ENCODE measurements at regions not wholly inside any gene's neighbourhood (a gene's known extent, or its start where the extent isn't known, plus 50 kb on each side); places are given as distances from the start of the nearest gene placed in this dataset.

- H3K36me3 Mint-ChIP-seq (ENCODE audit: low read depth), result no peaks in the 10 kb centered on the region
- no peak overlapping the region for H3K27ac ChIP-seq (ENCODE audit: low read depth)
- no peaks in the 10 kb centered on the region for H3K79me2 ChIP-seq (replicated peaks; ENCODE audit: insufficient read depth)
- no peak overlapping the region for H3K4me3 Mint-ChIP-seq
- H3K4me3 ChIP-seq, result no peak overlapping the region
- peaks cover 6% of the 10 kb centered on the region; the same call in 1 of the 2 replicates for H3K4me1 ChIP-seq (ENCODE audit: insufficient read depth)
- H3K4me2 ChIP-seq, result no peak overlapping the region
- H4K20me1 ChIP-seq (replicated peaks; ENCODE audit: insufficient read depth), result no peaks in the 10 kb centered on the region
- H3K27me3 Mint-ChIP-seq (ENCODE audit: insufficient read depth, low read depth, poor library complexity), result peaks cover 1% of the 10 kb centered on the region
- H3K27me3 ChIP-seq (ENCODE audit: insufficient read depth), result no peaks in the 10 kb centered on the region
- no peak for DNase-seq (ENCODE audit: low spot score)
- no peaks in the 10 kb centered on the region for H3K9me2 ChIP-seq (ENCODE audit: insufficient read depth)
- no peak for ATAC-seq
- no peaks in the 10 kb centered on the region for H3F3A ChIP-seq (replicated peaks; ENCODE audit: low read depth)
- TF ChIP-seq POLR2AphosphoS5 (IDR thresholded peaks at IDR 0.05; ENCODE audit: low read depth), result no peak
- H3K4me1 Mint-ChIP-seq, result peaks cover 11% of the 10 kb centered on the region
- no peak overlapping the region for H2AFZ ChIP-seq
- H3K9me3 Mint-ChIP-seq, result no peaks in the 10 kb centered on the region
- H3K36me3 ChIP-seq (ENCODE audit: insufficient read depth), result no peaks in the 10 kb centered on the region
- H3K27ac Mint-ChIP-seq, result no peak overlapping the region
These were observed 208.5 kb upstream of the SPOPL start for GRCh38 chr2:138293045-138293444.

GRCh38 chr2:138293549-138293948, 208.0 kb upstream of the SPOPL start:
- H3K4me3 ChIP-seq, result no peak overlapping the region
- no peak overlapping the region for H2AFZ ChIP-seq
- no peak for DNase-seq (ENCODE audit: low spot score)
- no peak for TF ChIP-seq STAT1 (IDR thresholded peaks at IDR 0.05; ENCODE audit: unreplicated experiment)
- no peaks in the 10 kb centered on the region for H3K79me2 ChIP-seq (replicated peaks; ENCODE audit: insufficient read depth)
- peaks cover 11% of the 10 kb centered on the region for H3K4me1 Mint-ChIP-seq
- H3K27me3 ChIP-seq (ENCODE audit: insufficient read depth), result no peaks in the 10 kb centered on the region
- no peak overlapping the region for H3K27ac ChIP-seq (ENCODE audit: low read depth)
- no peaks in the 10 kb centered on the region for H3K36me3 Mint-ChIP-seq (ENCODE audit: low read depth)
- H3K27ac Mint-ChIP-seq, result no peak overlapping the region
- H3K4me3 Mint-ChIP-seq, result no peak overlapping the region
- H3K36me3 ChIP-seq (ENCODE audit: insufficient read depth), result no peaks in the 10 kb centered on the region
- H3K4me2 ChIP-seq, result no peak overlapping the region
- no peaks in the 10 kb centered on the region for H4K20me1 ChIP-seq (replicated peaks; ENCODE audit: insufficient read depth)
- no peak for ATAC-seq
- no peaks in the 10 kb centered on the region for H3F3A ChIP-seq (replicated peaks; ENCODE audit: low read depth)
- no peaks in the 10 kb centered on the region for H3K9me2 ChIP-seq (ENCODE audit: insufficient read depth)
- H3K9me3 Mint-ChIP-seq, result no peaks in the 10 kb centered on the region
- H3K4me1 ChIP-seq (ENCODE audit: insufficient read depth), result peaks cover 6% of the 10 kb centered on the region; the same call in 1 of the 2 replicates
- peaks cover 1% of the 10 kb centered on the region for H3K27me3 Mint-ChIP-seq (ENCODE audit: insufficient read depth, low read depth, poor library complexity)

GRCh38 chr2:138294451-138294850, 207.1 kb upstream of the SPOPL start:
- Histone ChIP-seq H3K36me3 (ENCODE audit: insufficient read depth) (no peaks in the 10 kb centered on the region), H3K79me2 (replicated peaks; ENCODE audit: insufficient read depth) (no peaks in the 10 kb centered on the region), H3K9me2 (ENCODE audit: insufficient read depth) (no peaks in the 10 kb centered on the region), H3K4me2 (no peak overlapping the region), H3K4me1 (ENCODE audit: insufficient read depth) (peaks cover 6% of the 10 kb centered on the region; the same call in 1 of the 2 replicates), H4K20me1 (replicated peaks; ENCODE audit: insufficient read depth) (no peaks in the 10 kb centered on the region), H3K27me3 (ENCODE audit: insufficient read depth) (no peaks in the 10 kb centered on the region), H3K4me3 (no peak overlapping the region), H3F3A (replicated peaks; ENCODE audit: low read depth) (no peaks in the 10 kb centered on the region), H3K27ac (ENCODE audit: low read depth) (no peak overlapping the region), H2AFZ (no peak overlapping the region)
- Mint-ChIP-seq H3K27me3 (ENCODE audit: insufficient read depth, low read depth, poor library complexity) (peaks cover 1% of the 10 kb centered on the region), H3K36me3 (ENCODE audit: low read depth) (no peaks in the 10 kb centered on the region), H3K4me3 (no peak overlapping the region), H3K27ac (no peak overlapping the region), H3K9me3 (no peaks in the 10 kb centered on the region), H3K4me1 (peaks cover 11% of the 10 kb centered on the region)
- DNase-seq (ENCODE audit: low spot score) (no peak), ATAC-seq (no peak)
- no peak for TF ChIP-seq ZNF462 (CRISPR knock-in tag; IDR thresholded peaks at IDR 0.05)
- TF ChIP-seq CTCF (conservative IDR thresholded peaks at IDR 0.05; ENCODE audit: low read depth in 2 of 2), result no peak
- TF ChIP-seq ZNF331 (CRISPR knock-in tag; IDR thresholded peaks at IDR 0.05; ENCODE audit: low read depth), result no peak
- TF ChIP-seq EZH2 (IDR thresholded peaks at IDR 0.05; ENCODE audit: low read depth, unreplicated experiment), result no peak
- no peak for TF ChIP-seq POLR2AphosphoS5 (IDR thresholded peaks at IDR 0.05; ENCODE audit: low read depth)
- TF ChIP-seq ZNF114 (CRISPR knock-in tag; IDR thresholded peaks at IDR 0.05), result no peak
- TF ChIP-seq EZH2phosphoT487 (IDR thresholded peaks at IDR 0.05; ENCODE audit: unreplicated experiment), result no peak

Data from GM23338 (cell line).